ACHN (cell line): ENCODE measurements at regions not wholly inside any gene's neighbourhood (a gene's known extent, or its start where the extent isn't known, plus 50 kb on each side); places are given as distances from the start of the nearest gene placed in this dataset.

Experiments used
- DNase-seq: peaks from one replicate; pipeline ENCODE4 v3.0.0-alpha.2; 2015
- in situ Hi-C: cut with HindIII; loops from 2 replicates; pipeline ENCODE4 v1.10.0; 2017; ENCODE audit warnings: low sequenced_read_pairs, low pct_ligation_motif_present, low pct_unique_long_range_greater_than_20kb

DNA sequence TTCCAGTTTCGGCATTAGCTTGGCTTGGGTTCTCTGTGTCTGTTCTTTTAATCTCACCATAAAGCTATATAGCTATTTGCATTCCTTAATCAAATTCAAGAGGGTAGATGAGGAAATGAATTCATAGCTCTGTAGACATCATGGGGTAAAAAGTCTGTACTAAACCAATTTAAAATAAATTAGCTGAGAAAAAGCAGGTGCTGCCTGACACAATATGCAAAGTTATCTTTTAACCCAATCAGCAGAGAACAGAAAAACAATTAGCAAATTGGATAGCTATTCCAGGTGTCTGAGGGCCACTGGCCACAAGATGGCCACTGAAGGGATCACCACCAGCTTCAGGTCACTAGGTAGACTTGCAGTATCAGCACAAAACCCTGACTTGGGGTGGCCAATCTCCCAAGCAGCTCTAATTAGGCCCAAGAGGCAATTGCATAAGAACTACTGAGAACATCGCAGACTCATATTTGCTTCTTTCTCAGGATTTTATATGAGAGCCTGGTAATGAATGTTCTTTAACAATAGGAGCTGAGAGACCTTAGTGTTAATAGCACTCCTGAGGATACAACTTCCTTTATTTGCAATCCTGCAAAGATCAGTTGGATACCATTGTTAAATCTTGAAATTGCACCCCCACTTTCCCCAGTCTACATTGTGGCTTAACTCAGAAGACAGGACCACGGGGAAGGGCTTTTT lies 494.3 kb downstream of the PDCD6IP start:
- no peak for DNase-seq
- in situ Hi-C loops, result no loop called here

DNA sequence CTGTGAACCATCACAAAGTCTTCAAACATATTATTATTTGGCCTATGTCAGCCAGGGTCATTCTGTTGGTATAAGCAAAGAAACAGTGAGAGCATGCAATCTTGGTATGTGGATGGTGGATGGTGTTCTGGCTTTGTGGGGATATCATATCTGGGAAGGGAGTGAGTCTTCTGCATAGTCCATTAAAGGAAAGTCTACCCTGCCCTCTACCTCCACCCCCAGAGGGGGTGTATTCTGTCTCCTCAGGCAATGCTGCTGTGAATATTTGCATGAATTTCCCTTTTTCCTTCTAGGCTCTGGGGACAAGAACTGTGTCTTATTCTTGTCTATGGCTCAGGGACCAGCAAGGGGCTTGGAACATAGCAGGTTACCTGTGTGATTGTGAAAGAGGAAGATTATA lies 495.8 kb downstream of the PDCD6IP start:
- in situ Hi-C loops, result no loop called here
- DNase-seq, result no peak

DNA sequence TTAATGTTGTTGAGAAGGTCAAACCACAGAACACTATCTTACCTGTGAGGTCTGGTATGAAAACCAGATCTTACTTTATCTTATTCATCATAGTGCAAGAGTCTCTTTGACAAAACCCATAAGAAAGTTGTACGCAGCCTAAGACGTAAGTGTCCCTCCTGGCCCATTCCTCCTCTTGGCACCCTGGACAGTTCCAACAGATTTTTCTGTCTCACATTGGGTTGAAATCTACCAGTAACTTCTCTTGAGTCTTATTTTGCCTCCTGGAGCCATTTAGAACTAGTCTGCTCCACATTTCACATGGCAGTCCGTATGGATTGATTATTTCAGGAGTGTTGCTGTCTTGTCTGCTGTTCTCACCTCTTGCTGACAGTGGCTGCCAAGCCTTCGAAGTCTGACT lies 498.4 kb downstream of the PDCD6IP start:
- in situ Hi-C loops, result no loop called here

DNA sequence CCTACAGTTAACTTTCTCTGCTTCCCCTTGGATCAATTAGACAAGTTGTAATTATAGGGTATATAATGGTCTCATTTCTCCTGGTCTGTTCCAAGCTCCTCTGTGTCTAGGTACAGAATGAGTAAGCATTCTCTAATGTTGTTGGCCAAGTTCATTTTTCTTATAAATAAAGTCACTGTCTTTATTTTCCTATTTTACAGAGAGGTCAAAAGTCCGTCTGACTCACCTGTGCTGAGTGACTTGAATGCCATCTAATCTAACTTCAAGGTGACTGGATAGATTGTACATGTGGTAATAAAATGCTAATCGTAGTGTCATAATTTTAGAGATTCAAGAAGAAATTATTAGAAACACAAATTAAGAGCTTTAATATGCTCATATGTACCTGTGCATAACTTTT lies 500.2 kb downstream of the PDCD6IP start:
- in situ Hi-C loops, result no loop called here
- no peak for DNase-seq

More for the DNA sequence above, 498.4 kb downstream of the PDCD6IP start:
- no peak for DNase-seq

DNA sequence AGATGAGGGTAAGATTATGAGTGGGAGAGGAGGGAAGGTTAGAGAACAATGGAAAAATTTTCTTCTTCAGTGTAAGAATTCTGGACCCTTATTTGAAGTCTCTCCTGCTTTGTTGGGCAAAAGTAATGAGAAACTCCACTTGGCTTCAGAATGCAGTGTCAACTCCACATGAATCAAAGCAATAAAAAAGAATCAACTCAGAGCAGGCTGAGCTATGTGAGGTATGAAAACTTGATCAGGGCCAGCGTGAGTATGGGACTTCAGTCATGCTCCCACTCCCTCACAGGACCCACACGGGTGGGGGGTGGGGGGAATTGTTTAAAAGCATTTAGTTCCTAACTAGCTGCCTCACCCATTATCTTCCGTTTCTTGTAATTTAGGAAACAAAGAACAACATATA lies 502.2 kb downstream of the PDCD6IP start:
- DNase-seq, result no peak
- in situ Hi-C loops, result no loop called here

- DNase-seq, result no peak
- in situ Hi-C loops, result no loop called here
These were observed 502.9 kb downstream of the PDCD6IP start for GRCh38 chr3:34301313-34301712.

- DNase-seq, result no peak
- in situ Hi-C loops, result no loop called here
These were observed 506.8 kb downstream of the PDCD6IP start for GRCh38 chr3:34305266-34305665.

DNA sequence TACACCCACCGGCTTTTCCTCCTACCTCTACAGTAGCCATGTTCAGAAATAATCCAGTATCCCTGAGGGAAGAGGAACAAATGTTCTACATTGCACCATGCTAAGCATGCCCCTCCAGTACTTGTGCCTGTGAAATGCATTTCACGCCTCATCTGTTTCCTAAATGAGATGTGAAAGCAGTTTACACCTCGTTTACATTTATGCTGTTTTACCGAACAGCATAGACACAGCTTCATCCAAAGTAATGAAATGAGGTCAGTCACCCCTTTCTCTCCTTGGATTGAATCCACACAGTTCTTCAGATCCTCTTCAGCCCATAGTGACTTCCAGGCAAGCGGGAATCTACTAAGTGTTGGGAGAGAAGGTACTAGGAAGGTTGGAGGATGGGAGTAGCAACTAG lies 514.3 kb downstream of the PDCD6IP start:
- no peak for DNase-seq
- in situ Hi-C loops, result no loop called here

DNA sequence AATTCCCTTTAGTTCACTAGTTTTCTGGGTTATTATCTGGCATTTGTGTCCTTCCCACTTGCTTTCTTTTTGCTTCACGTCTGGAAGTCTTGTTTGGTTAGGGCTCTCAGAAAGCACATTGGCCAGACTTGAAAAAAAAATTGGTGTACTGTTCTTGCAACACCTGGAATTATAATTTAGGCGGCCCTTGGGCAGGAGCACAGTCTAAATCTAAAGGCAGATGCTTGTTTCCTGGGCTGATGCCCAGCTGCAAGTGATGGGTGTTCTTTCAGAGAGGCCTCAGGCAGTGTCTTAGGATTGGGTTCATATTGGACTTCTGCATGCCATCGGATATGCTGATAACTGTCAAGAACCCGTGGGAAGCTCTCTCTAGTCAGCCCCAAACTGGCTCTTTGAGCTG lies 521.5 kb downstream of the PDCD6IP start:
- no peak for DNase-seq
- in situ Hi-C loops, result no loop called here

DNA sequence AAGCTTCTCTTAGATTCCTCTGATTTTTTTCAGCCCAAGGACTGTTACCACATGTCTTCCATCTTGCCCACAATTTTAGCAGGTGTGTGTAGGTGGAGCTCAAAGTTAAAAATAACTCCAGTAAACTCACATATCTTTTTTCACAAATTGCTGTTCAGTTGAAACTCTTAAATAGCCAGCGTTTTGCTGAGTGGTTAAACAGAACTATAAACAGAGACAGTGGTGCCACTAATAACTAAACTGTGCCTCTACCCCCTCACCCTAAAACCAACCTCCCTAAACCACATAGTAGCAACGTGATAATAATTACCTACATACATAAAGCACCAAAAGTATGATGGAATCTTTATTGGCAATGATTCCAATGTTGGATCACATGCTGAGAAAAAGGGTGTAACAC lies 525.1 kb downstream of the PDCD6IP start:
- in situ Hi-C loops, result no loop called here
- DNase-seq, result no peak

- DNase-seq, result no peak
- in situ Hi-C loops, result no loop called here
These were observed 548.2 kb downstream of the PDCD6IP start for GRCh38 chr3:34346656-34347055.

- no peak for DNase-seq
- in situ Hi-C loops, result no loop called here
These were observed 553.7 kb downstream of the PDCD6IP start for GRCh38 chr3:34351882-34352777.

DNA sequence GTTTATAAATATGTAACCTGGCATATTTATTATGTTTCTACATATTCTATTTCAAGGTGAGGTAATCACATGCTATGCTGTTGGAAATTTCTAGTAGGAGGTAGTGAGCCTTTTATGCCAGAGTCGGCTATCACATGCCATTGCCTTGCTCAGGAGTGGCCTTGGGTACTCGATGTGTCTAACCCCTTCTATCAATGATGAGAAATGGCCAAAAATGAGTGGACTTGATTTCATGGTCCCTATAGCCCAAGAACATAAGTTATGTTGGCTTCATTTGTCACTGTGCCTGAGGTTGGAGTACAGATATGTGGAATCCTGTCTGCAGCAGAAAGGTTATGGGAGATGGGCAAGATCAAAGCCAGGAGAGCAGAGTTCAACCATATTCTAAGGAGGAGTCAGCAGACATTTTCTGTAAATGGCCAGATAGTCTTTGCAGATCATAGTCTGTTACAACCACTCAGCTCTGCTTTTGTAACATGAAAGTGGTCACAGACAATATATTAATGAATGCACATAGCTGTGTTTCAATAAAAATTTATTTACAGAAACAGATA lies 554.4 kb downstream of the PDCD6IP start:
- in situ Hi-C loops, result no loop called here
- no peak for DNase-seq

DNA sequence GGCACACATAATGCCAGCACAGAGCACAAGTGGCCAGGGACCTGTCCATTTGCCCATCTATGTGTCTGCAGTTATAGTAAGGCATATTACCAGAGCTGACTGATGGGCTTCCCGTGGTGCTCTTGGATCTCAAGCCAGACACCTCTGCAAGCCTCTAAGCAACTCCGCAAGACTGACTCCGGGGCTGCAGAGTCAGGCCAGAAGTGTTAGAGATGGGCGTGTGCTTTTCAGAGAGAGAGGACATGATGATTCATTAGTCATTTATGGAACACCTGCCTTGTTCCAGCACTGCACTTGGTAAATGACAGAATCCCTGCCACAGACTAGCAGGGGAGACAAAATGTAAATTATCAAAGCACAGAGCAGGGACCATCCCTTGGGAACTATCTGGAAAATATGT lies 559.0 kb downstream of the PDCD6IP start:
- in situ Hi-C loops, result no loop called here
- DNase-seq, result no peak

- in situ Hi-C loops, result no loop called here
- DNase-seq, result no peak
These were observed 560.6 kb downstream of the PDCD6IP start for GRCh38 chr3:34359064-34359463.

GRCh38 chr3:34360713-34361112 lies 562.3 kb downstream of the PDCD6IP start:
- in situ Hi-C loops, result no loop called here
- no peak for DNase-seq

- DNase-seq, result no peak
- in situ Hi-C loops, result no loop called here
These were observed 563.5 kb downstream of the PDCD6IP start for GRCh38 chr3:34361921-34362320.

GRCh38 chr3:34362910-34363309 lies 564.5 kb downstream of the PDCD6IP start:
- no peak for DNase-seq
- in situ Hi-C loops, result no loop called here

DNA sequence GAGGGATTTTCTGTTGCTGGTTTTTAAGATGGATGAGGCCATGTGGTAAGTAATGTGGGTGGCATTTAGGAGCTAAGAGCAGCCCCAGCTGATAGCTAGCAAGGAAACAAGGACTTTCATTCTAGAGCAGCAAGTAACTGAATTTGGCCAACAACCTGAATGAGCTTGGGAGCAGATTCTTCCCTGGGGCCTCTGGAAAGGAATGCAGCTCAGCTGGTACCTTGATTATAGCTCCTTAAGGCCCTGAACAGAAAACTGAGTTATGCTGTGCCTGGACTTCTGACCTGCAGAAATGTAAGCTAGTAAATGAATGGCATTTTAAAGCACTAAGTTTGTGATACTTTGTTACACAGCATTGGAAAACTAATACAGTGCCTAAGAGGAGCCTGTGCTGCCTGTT lies 565.5 kb downstream of the PDCD6IP start:
- in situ Hi-C loops, result no loop called here
- no peak for DNase-seq

- in situ Hi-C loops, result no loop called here
- peak; percentile 4 for DNase-seq
These were observed 565.9 kb downstream of the PDCD6IP start for GRCh38 chr3:34364335-34364734.
